ENCODE measurements at regions not wholly inside any gene's neighbourhood (a gene's known extent, or its start where the extent isn't known, plus 50 kb on each side); places are given as distances from the start of the nearest gene placed in this dataset.

GRCh38 chr1:29707796-29708195 lies 471.5 kb downstream of the PTPRU start:
- Histone ChIP-seq H3K9me2 (ENCODE audit: insufficient read depth, low read length) (no peaks in the 10 kb centered on the region), H3K9ac (ENCODE audit: low read length) (peak overlapping the region; percentile 6), H3F3A (ENCODE audit: insufficient read depth, low read length, poor library complexity, severe bottlenecking) (no peaks in the 10 kb centered on the region), H3K27ac (ENCODE audit: low read length) (no peak overlapping the region), H3K4me2 (ENCODE audit: low read length) (no peak overlapping the region), H3K4me3 (ENCODE audit: low read length) (no peak overlapping the region), H4K20me1 (ENCODE audit: insufficient read depth) (no peaks in the 10 kb centered on the region), H2AFZ (ENCODE audit: low read depth, low read length) (no peak overlapping the region), H3K9me3 (ENCODE audit: low read length) (no peaks in the 10 kb centered on the region), H3K27me3 (ENCODE audit: insufficient read depth, low read depth, low read length) (no peaks in the 10 kb centered on the region), H3K36me3 (ENCODE audit: insufficient read depth, low read length) (no peaks in the 10 kb centered on the region), H3K79me2 (replicated peaks; ENCODE audit: insufficient read depth, low read length) (no peaks in the 10 kb centered on the region)
- TF ChIP-seq, protein P1, sequence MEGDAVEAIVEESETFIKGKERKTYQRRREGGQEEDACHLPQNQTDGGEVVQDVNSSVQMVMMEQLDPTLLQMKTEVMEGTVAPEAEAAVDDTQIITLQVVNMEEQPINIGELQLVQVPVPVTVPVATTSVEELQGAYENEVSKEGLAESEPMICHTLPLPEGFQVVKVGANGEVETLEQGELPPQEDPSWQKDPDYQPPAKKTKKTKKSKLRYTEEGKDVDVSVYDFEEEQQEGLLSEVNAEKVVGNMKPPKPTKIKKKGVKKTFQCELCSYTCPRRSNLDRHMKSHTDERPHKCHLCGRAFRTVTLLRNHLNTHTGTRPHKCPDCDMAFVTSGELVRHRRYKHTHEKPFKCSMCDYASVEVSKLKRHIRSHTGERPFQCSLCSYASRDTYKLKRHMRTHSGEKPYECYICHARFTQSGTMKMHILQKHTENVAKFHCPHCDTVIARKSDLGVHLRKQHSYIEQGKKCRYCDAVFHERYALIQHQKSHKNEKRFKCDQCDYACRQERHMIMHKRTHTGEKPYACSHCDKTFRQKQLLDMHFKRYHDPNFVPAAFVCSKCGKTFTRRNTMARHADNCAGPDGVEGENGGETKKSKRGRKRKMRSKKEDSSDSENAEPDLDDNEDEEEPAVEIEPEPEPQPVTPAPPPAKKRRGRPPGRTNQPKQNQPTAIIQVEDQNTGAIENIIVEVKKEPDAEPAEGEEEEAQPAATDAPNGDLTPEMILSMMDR (IDR thresholded peaks at IDR 0.05; ENCODE audit: poor library complexity, severe bottlenecking): no peak
- TF ChIP-seq EZH2 (IDR thresholded peaks at IDR 0.05; ENCODE audit: borderline replicate concordance, insufficient read depth, low read length, poor library complexity, severe bottlenecking) (no peak), TAF1 (IDR thresholded peaks at IDR 0.05; ENCODE audit: low read depth) (no peak), EP300 (conservative IDR thresholded peaks at IDR 0.05; ENCODE audit: poor library complexity, severe bottlenecking) (no peak), POLR2AphosphoS5 (IDR thresholded peaks at IDR 0.05) (no peak)

GRCh38 chr1:29706936-29707335 lies 470.6 kb downstream of the PTPRU start:
- Histone ChIP-seq H3K4me3 (ENCODE audit: low read length) (no peak overlapping the region), H3K27ac (ENCODE audit: low read length) (no peak overlapping the region), H3F3A (ENCODE audit: insufficient read depth, low read length, poor library complexity, severe bottlenecking) (no peaks in the 10 kb centered on the region), H2AFZ (ENCODE audit: low read depth, low read length) (no peak overlapping the region), H3K27me3 (ENCODE audit: insufficient read depth, low read depth, low read length) (no peaks in the 10 kb centered on the region), H3K4me2 (ENCODE audit: low read length) (no peak overlapping the region), H3K9me3 (ENCODE audit: low read length) (no peaks in the 10 kb centered on the region), H3K79me2 (replicated peaks; ENCODE audit: insufficient read depth, low read length) (no peaks in the 10 kb centered on the region), H3K9me2 (ENCODE audit: insufficient read depth, low read length) (no peaks in the 10 kb centered on the region), H3K9ac (ENCODE audit: low read length) (no peak overlapping the region), H3K36me3 (ENCODE audit: insufficient read depth, low read length) (no peaks in the 10 kb centered on the region), H4K20me1 (ENCODE audit: insufficient read depth) (no peaks in the 10 kb centered on the region)
- no peak for TF ChIP-seq SMC3 (conservative IDR thresholded peaks at IDR 0.05; ENCODE audit: poor library complexity)
- TF ChIP-seq, protein P2, sequence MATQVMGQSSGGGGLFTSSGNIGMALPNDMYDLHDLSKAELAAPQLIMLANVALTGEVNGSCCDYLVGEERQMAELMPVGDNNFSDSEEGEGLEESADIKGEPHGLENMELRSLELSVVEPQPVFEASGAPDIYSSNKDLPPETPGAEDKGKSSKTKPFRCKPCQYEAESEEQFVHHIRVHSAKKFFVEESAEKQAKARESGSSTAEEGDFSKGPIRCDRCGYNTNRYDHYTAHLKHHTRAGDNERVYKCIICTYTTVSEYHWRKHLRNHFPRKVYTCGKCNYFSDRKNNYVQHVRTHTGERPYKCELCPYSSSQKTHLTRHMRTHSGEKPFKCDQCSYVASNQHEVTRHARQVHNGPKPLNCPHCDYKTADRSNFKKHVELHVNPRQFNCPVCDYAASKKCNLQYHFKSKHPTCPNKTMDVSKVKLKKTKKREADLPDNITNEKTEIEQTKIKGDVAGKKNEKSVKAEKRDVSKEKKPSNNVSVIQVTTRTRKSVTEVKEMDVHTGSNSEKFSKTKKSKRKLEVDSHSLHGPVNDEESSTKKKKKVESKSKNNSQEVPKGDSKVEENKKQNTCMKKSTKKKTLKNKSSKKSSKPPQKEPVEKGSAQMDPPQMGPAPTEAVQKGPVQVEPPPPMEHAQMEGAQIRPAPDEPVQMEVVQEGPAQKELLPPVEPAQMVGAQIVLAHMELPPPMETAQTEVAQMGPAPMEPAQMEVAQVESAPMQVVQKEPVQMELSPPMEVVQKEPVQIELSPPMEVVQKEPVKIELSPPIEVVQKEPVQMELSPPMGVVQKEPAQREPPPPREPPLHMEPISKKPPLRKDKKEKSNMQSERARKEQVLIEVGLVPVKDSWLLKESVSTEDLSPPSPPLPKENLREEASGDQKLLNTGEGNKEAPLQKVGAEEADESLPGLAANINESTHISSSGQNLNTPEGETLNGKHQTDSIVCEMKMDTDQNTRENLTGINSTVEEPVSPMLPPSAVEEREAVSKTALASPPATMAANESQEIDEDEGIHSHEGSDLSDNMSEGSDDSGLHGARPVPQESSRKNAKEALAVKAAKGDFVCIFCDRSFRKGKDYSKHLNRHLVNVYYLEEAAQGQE (IDR thresholded peaks at IDR 0.05; ENCODE audit: borderline replicate concordance): no peak
- TF ChIP-seq TAF1 (IDR thresholded peaks at IDR 0.05; ENCODE audit: low read depth): no peak
- peak; percentile 12 for TF ChIP-seq RAD21 (conservative IDR thresholded peaks at IDR 0.05)
- TF ChIP-seq EZH2 (IDR thresholded peaks at IDR 0.05; ENCODE audit: borderline replicate concordance, insufficient read depth, low read length, poor library complexity, severe bottlenecking): no peak
- TF ChIP-seq MXI1 (conservative IDR thresholded peaks at IDR 0.05; ENCODE audit: poor library complexity, severe bottlenecking): no peak
- no peak for TF ChIP-seq EP300 (conservative IDR thresholded peaks at IDR 0.05; ENCODE audit: poor library complexity, severe bottlenecking)
- no peak for TF ChIP-seq POLR2AphosphoS5 (IDR thresholded peaks at IDR 0.05)
- TF ChIP-seq, protein P1 (IDR thresholded peaks at IDR 0.05; ENCODE audit: poor library complexity, severe bottlenecking): peak; percentile 40

All from neural cell (in vitro differentiated cells).